DLD1 (cell line): ENCODE measurements at regions not wholly inside any gene's neighbourhood (a gene's known extent, or its start where the extent isn't known, plus 50 kb on each side); places are given as distances from the start of the nearest gene placed in this dataset.

Experiments used
- in situ Hi-C: cut with HindIII; loops from 2 replicates; pipeline ENCODE4 v1.10.0; 2017; ENCODE audit warnings: low sequenced_read_pairs

GRCh38 chr9:81132796-81133195, 556.6 kb downstream of the TLE1 start:
- in situ Hi-C loops, result no loop called here

GRCh38 chr9:81132318-81132717, 557.0 kb downstream of the TLE1 start:
- in situ Hi-C loops, result no loop called here

- in situ Hi-C loops, result no loop called here
Measured at GRCh38 chr9:81128701-81129100, 560.6 kb downstream of the TLE1 start.

- in situ Hi-C loops, result no loop called here
Measured at GRCh38 chr9:81125446-81126092, 563.8 kb downstream of the TLE1 start.

GRCh38 chr9:81123526-81123925, 565.8 kb downstream of the TLE1 start:
- in situ Hi-C loops, result no loop called here

GRCh38 chr9:81122749-81123148, 566.6 kb downstream of the TLE1 start:
- in situ Hi-C loops, result no loop called here

- in situ Hi-C loops, result no loop called here
Measured at GRCh38 chr9:81119591-81119990, 569.8 kb downstream of the TLE1 start.

- in situ Hi-C loops, result no loop called here
Measured at GRCh38 chr9:81118416-81118815, 570.9 kb downstream of the TLE1 start.

GRCh38 chr9:81116340-81117137, 572.8 kb downstream of the TLE1 start:
- in situ Hi-C loops, result no loop called here

- in situ Hi-C loops, result no loop called here
Measured at GRCh38 chr9:81113453-81114124, 575.8 kb downstream of the TLE1 start.

GRCh38 chr9:81112627-81113452, 576.5 kb downstream of the TLE1 start:
- in situ Hi-C loops, result no loop called here

GRCh38 chr9:81108821-81109220, 580.5 kb downstream of the TLE1 start:
- in situ Hi-C loops, result no loop called here

- in situ Hi-C loops, result no loop called here
Measured at GRCh38 chr9:81108391-81108790, 581.0 kb downstream of the TLE1 start.

GRCh38 chr9:81103597-81104471, 585.5 kb downstream of the TLE1 start:
- in situ Hi-C loops, result no loop called here

- in situ Hi-C loops, result no loop called here
Measured at GRCh38 chr9:81097131-81097847, 592.1 kb downstream of the TLE1 start.

- in situ Hi-C loops, result no loop called here
Measured at GRCh38 chr9:81096625-81097024, 592.7 kb downstream of the TLE1 start.

- in situ Hi-C loops, result no loop called here
Measured at GRCh38 chr9:81092057-81092456, 597.3 kb downstream of the TLE1 start.

- in situ Hi-C loops, result no loop called here
Measured at GRCh38 chr9:81088341-81088740, 601.0 kb downstream of the TLE1 start.

- in situ Hi-C loops, result no loop called here
Measured at GRCh38 chr9:81086416-81086815, 602.9 kb downstream of the TLE1 start.
